RCC 7860 (cell line): ENCODE measurements at regions not wholly inside any gene's neighbourhood (a gene's known extent, or its start where the extent isn't known, plus 50 kb on each side); places are given as distances from the start of the nearest gene placed in this dataset.
A peak's percentile ranks its signal among the peaks of the same experiment; 100 is the strongest.
"Not testable (repeated sequence)": the region's sequence is repeated elsewhere in the genome, so short reads cannot be mapped to it uniquely, and the experiment has no call there.

Experiments used
- DNase-seq: peaks from one replicate; pipeline ENCODE4 v3.0.0-alpha.2; 2015; ENCODE audit warnings: low spot score
- FAIRE-seq: peaks from 2 replicates; lab custom pipeline; 2012; peaks lifted over from hg19 to GRCh38; lab: Jason Lieb, UNC

DNA sequence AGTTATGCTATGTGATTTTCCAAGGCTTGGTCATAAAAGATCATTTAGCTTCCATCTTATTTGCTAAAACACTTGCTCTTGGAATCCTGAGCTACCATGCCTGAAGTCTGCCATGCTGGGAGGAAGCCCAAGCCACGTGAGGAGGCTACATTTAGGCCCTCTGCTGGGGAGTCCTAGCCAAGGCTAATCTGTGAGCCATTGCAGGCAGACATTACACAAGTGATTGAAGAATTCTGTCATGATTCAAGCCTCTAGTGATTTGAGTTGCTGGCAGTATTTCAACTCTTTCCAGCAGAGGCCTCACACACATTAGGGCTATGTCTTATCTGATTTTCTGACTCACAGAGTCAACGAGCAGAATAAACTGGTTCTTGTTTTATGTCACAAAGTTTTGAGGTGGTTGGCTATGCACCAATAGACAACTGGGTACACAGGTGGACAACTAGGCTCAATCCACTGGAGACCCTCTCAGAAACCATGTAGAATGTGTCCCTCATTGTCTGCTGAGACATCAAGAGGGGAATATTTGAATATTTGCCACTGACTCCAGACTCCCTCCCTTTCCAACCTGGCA, 227.2 kb upstream of the SULF2 start:
- DNase-seq (peak; percentile 54), FAIRE-seq (peak; percentile 40)

DNA sequence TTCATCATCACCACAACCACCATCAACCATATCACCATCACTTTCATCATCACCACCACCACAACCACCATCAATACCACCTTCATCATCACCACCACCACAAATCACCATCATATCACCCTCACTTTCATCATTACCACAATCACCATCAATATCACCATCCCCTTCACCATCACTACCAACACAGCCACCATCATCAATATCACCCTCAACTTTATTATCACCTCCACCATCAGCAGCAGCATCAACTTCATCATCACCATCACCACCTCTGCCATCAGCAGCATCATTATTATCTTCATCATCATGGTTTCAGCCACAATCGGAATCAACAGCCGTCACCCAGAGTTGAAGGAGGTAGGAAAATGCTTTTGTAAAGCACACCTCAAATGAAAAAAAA, 225.7 kb upstream of the SULF2 start:
- FAIRE-seq, result no peak
- no peak for DNase-seq

DNA sequence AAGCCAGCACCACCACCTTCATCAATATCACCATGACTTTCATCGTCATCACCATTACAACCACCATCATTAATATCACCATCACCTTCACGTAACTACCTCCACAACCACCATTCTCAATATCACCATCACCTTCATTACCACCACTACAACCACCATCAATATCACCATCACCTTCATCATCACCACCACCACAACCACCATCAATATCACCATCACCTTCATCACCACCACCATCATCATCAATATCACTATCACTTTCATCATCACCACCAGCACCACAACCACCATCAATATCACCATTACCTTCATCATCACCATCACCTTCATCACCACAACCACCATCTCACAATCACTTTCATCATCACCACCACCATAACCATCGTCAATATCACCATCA, 225.3 kb upstream of the SULF2 start:
- no peak for FAIRE-seq
- DNase-seq, result no peak

DNA sequence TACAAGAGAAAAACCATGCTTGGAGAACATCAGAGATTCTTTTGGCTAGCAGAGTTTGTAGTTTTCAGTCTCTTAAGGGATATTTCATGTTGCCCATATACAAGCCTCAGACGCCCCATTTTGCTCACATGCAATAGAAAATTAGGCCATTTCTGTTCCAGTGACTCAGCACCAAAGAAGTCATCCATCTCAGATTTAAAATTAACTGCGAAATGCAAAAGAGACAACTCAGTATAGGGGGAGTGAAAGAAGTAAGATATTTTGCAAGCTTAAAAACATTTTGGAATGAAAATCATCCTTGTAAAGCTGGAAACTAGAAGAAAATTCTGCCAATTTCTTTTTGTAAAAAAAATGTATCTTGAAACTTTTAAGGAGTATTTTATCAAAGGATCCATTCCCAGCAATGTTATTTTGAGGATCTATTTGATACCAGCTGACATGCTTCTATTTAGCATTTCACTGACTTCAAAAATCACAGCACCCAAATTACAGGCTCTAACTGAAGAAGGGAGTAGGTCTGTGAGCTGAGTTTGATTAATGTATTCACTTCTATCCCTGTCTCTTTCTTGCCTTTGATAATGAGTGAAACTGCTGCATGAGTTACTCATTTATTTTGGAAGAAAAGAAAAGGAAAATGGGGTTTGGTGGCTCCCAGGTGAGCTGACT, 223.7 kb upstream of the SULF2 start:
- FAIRE-seq (peak; percentile 40), DNase-seq (no peak)

DNA sequence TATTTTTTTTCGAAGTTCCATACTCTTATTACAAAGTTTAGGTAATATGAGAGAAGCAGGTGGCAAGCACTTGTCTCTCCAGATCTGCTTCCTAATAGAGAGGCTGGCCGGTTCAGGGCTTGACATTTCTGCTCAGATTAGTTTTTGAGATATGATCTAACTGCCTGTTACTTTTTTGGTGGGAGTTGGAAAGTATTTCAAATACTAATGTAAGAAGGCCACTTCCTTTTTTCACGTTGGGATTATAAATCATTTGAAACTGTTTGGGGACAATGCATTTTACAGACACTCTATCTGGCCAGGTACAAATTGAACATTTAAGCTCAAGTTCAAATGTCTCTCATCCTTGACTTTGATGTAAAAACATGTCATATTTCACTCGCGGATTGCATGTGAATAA, 222.1 kb upstream of the SULF2 start:
- FAIRE-seq (no peak), DNase-seq (no peak)

DNA sequence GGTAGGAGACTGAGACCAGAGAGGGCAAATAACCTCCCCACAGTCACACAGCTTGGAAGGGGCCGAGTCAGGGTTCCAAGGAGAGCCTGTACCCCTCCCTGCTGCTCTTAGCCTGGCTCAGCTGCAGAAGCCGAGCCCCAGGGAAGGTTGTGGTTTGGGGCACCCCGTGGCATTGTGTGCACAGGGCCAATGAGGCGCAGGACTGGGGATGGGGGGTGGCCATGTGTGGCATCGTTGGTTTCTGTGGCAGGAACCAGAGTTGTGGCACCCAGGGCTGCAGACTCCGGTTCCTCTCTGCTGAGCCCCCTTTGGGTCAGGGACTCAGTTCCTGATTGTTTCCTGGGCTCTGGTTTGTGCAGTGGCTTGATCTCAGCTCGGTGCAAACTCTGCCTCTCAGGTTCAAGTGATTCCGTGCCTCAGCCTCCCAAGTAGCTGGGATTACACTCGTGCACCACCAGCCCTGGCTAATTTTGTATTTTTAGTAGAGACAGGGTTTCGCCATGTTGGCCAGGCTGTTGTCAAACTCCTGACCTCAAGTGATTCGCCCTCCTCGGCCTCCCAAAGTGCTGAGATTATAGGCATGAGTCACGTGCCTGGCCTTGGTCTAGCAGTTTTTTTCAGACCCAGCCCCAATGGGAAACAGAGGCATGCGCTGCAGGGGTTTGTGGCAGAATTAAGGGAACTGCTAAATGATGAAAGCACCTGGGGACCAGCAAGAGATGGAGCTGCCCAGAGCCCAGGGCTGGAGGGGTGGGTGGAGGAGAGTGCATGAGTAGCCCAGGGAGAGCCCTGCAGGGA, 221.0 kb upstream of the SULF2 start:
- DNase-seq (no peak), FAIRE-seq (no peak)

DNA sequence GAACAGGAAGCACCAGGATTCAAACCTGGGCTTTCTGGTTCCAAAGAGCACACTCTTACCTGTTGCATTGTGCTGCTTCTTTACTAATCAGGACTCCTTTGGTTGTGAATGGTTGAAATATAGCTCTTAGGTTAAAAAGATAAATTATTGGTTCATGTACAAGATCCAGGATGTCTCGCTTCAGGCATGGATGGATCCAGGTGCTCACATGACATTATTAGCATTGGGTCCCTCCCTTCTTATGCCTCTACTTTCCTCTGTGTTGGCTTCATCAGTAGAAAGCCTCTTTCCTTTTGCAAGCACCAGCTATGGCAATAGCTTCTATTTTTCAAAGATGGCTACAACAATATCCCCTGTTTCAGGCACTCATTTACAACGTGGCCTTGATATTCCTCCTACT, 217.7 kb upstream of the SULF2 start:
- no peak for FAIRE-seq
- no peak for DNase-seq

DNA sequence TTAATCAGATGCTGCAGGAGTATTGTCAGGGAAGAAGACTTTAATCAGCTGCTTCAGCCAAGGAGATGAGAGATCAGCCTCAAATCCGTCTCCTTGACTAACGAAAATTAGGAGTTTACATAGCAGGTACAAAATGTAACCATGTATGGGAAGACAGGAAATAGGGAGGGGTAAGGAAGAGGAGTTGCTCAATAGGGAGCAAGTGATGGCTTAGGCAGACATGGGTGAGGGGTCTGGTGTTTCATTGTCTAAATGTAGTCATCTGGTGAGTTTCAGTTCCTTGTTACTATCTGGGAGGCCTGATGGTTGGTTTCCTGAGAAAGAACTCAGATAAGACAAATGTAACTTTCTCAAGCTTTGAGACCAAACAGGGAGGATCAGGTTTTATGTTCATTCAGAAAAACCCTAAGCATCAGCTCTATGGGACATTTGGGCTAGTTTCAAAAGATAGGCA, 217.3 kb upstream of the SULF2 start:
- DNase-seq, result no peak

DNA sequence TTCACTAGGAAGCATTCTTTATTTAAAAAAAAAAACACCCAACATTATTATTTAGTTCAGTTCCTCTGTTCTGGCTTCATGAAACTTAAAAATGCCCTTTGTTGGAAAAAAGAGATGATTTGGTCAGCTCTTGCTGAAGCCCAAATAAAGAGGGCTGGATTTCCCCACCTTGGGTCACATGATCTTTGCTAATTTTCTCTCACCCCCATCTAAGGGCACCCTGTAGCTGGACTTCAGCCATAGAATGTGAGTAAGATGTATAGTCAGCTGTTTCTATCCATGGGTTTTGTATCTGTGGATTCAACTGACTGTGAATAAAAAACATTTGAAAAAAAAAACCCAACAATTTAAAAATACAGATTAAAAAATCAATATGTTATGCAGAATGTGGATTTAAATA, 213.9 kb upstream of the SULF2 start:
- FAIRE-seq, result no peak
- no peak for DNase-seq

More for the DNA sequence above, 217.3 kb upstream of the SULF2 start:
- no peak for FAIRE-seq

DNA sequence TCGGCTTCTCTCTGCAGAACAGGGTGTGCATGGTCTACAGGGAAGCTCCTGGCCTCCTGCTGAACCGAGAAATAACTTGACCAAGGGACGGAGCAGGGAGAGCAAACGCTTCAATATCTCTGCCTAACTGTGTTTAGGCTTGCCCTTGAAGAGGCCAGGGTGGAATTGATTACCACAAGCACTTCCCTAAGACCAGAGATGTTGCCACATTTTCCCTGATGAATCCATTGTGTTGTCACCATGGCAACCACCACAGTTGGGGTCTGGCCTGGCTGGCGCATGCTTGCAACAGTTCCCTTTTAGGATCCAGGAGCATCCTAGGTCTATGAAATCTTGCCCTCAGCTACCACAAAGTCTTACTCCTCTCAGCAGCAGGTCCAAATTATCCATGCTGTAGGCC, 213.5 kb upstream of the SULF2 start:
- FAIRE-seq (no peak), DNase-seq (no peak)

DNA sequence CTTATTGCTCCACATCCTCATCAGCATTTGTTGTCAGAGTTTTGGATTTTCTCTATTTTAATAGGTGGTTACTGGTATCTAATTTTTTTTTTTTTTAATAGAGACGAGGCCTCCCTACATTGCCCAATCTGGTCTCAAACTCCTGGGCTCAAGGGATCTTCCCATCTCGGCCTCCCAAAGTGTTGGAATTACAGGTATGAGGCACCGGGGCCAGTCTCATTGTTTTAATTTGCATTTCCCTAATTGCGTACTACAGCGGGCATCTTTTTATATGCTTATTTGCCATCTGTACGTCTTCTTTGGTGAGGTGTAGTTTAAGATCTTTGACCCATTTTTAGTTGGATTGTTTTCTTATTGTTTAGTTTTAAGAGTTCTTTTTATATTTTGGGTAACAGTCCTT, 210.4 kb upstream of the SULF2 start:
- DNase-seq (no peak), FAIRE-seq (no peak)

DNA sequence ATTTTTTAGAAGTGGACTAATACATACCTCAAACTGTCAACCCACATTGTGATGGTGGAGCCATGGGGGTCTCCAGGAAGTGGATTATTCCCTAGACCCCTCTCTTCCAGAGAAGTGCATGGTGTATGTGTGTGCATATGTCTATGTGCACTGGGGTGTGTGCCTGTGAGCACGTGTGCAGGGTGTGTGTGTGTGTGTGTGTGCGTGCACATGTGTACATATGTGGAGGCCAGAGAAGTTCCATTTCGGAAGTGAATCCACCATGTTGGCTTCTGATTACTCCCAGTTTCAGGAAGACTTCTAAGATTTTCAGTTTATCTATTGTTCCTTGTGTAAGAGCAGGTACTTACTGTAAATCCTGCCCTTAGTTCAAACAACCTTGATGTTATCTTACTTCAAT, 208.5 kb upstream of the SULF2 start:
- DNase-seq (no peak), FAIRE-seq (no peak)

DNA sequence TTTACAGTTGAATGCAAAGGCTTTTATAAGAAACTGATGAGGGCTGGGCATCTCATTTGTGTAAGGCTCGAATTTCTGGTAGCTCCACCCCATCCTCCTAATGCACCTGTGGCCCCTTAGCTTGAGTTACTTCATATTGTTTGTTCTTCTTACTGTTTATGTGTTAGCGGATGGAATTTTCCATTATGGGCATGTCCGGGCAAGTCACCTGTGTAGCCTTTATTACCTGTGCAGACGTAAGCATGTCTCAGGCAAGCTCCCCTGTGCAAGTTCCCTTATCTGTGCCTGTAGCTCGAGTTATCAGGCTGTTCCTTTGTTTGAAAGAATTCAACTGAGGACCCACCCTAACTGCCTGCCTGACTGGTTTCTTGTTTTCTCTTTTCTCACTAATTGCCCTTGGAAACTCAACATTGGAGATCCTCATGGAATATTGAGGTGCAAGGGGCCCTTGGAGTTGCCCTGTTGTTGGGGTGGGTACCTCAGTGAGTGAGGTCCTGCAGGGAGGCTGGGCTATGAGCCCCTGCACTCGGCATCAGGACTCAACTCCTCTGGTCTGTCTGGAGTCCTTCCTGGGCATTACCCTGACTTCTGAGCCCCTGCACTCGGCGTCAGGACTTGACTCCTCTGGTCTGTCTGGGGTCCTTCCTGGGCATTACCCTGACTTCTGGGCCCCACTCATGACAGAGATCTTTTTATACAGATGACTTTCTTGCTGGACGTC, 207.9 kb upstream of the SULF2 start:
- no peak for DNase-seq
- no peak for FAIRE-seq

DNA sequence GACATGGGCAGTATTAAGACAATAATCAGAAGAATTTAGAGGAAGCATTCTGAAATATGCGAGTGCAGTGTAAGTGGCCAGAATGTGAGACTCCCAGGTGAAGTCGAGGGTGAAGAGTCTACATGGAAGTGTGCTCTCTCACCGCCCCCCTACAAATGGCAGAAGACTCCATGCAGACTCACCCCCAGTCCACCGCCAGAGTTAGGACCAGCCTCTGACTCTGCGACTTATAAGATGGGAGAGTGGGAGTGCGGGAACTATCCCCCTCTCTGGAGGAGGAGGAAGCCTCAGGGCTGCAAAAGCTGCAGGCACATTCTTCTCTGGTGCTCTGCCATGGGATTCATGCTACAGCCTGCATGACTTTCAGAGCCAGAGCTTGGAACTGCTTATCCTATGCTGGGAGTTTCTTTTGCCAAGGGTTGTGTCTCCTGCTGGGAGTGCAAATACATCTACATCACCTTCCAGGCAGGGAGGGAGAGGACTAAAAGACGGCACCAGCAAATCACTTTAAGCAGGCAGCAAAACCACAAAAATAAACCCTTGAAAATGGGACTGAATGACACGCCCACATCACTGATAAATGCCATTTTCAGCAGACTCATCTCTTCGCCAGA, 206.7 kb upstream of the SULF2 start:
- DNase-seq, result no peak
- FAIRE-seq, result no peak

DNA sequence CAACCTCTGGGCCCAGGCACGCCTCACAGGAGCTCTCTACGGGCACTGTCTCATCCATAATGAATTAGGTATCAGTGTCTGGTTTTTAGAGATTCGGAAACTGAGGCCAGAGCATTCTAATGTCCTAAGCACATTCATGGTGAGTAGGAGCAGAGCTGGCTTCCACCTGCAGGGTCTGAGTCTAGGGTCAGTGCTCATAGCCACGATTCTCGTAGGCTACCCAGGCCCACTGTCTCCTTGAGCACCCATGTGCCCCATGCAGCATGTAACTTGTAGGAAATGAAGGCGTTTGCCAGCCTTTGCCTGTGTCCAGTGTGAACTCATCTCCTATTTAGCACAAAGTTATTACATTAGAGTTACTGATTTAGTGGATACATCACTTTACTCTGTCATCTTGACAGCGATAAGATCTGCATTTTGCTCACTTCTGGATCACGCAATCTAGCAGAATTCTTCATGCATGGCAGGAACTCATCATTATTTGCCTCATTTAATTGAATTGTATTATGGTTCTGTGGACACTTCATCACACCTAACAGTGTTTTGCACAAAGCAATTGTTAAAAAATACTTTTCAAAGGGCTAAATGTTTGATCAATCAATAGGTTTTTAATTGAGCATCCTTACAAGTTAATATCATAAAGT, 205.3 kb upstream of the SULF2 start:
- FAIRE-seq (no peak), DNase-seq (no peak)

DNA sequence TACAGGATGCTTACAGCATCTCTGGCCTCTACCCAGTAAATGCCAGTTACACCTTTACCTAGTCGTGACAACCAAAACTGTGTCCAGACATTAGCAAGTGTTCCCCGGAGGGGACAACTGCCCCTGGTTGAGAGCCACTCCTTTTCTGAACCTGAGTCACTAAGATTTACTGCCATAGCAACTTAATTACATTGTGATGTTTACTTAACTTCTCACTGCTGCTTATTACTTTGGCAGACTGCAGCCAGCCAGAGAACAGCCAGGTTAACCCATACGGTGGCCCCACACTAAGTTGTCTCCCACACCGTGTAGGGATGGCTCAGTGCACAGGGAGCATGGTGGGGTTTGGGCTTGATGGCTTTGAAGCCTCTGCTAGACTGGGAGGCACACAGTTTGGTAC, 204.7 kb upstream of the SULF2 start:
- FAIRE-seq (no peak), DNase-seq (no peak)

DNA sequence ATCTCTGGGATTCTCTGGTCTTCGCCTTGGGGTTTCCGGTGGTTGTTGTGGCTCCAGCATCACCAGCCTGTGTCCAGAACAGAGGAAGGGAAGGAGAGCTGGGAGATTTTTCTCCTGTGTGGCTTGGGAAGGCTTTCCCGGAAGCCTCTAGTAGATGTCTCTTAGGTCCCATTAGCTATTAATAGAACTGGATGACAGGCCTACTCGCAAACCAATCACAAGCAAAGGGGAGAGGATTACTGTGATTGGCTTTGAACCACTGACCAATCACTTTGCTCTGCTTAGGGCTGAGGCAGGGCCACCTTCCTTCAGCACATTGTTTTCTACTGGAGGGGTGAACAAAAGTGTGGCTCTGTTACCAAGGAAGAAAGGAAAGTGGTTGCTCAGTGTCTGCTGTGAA, 203.4 kb upstream of the SULF2 start:
- FAIRE-seq, result no peak
- no peak for DNase-seq

DNA sequence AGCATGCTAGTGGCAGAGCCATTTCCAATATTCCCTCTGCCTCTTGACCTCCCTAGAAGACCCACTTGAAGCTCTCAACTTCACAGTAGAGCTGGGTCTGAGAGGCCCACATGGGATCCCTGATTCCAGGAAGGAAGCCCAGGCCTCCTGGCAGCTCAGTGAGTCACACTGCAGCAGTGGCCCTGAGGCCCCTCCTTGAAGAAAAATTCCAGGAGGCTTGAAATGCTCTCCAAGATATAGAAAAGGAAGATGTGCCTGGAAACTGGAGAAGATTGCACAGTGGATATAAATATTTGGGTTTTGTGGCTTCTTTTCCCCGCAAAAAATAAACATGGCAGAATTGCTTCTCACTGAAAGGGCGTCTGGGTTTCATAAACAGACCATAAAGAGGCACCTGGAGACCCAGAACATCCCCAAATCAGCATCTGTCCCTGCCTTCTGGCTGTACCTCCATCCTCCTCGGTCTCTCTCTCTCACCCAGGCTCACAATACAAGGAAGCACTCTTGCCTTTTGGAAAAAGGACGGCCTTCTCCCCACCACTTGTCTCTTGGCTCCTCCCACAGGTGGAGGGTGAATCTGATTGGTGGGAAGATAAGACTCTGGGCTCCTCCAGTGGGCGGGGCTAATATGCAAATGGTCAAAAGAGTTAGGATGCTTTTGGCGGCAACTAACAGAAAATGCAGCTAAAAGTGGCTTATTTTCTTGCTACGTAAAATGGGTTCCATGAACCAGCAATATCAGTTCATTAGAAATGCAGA, 200.0 kb upstream of the SULF2 start:
- FAIRE-seq, result no peak

DNA sequence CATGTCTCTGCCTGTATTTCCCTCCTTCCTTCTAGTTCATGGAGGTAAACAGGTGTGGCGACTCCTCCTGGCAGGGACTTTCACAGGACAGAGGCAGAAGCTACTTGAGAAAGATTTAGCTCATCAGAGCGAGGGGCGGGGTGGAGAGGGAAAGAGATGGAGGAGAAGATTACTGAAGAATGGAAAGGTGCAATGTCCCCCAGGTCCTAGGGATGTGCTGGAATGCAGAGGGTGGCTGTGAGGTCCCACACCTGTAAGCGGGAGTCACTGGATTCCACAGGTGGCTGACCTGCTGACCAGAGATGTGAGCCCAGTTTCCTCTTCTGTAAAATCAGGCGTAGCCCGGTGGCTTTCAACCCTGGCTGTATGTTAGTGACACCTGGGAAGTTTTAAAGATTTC, 199.2 kb upstream of the SULF2 start:
- FAIRE-seq (no peak), DNase-seq (no peak)

More for the DNA sequence above, 200.0 kb upstream of the SULF2 start:
- no peak for DNase-seq

DNA sequence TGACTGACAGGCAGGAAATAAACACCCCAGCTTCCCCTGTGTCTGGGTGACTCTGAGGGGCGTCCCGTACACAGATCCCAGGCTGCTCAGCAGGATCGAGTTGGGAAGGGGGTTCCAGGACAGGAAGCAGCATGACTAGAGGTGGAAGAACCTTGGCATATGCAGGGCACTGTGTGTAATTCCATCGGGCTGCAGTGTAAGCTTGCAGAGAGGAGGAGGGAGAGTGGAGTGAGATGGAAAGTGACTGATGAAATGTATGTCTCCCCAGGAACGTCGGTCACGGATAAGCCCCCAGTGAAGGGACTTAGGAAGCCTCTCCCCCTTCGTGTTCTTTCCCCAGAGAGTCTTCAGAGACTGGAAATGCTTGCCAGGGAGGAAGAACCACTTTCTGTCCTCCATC, 198.4 kb upstream of the SULF2 start:
- DNase-seq, FAIRE-seq: not testable (repeated sequence)
